ENCODE measurements at regions not wholly inside any gene's neighbourhood (a gene's known extent, or its start where the extent isn't known, plus 50 kb on each side); places are given as distances from the start of the nearest gene placed in this dataset.

DNA sequence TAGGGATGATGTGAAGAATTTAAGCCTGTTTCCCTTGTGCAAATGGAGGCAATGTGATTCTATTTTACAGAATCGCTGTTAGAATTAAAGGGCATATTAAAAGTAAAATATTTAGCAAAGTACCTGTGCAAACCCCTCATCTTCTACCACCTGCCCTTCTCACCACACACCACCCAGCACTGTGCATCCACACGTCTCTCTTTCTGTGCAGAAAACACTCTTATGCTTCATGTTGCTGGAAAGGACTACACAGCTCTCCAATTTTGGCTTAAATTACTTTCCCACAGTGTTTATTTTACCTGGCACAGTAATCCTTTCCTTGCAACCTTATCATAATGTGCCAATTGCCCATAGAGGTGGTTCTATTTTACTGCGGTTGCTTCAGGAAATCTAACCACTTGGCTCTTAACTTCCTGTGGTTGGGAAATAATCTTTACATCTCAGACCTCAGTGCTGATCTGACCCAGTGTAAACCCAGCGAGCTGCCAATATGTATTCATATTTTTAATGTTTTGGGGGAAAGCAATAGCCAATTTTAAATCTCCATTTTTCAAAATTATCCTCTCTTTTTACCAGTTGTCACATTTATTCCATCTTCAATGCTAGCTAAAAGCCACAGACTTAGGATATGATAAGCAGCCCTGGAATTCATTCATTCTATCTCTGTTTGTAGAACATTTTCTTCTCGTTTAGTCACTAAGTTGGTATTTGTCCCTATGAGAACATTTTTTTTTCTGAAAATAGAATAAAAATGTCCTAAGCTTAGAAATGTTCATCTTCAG is 250.9 kb downstream of the DSEL start (continued):
- no peak for TF ChIP-seq ZNF317 (CRISPR knock-in tag; IDR thresholded peaks at IDR 0.05; ENCODE audit: borderline replicate concordance, low read depth)
- TF ChIP-seq NFE2L1 (CRISPR knock-in tag; IDR thresholded peaks at IDR 0.05): no peak
- TF ChIP-seq RORB (CRISPR knock-in tag; IDR thresholded peaks at IDR 0.05): no peak
- TF ChIP-seq, protein P1, sequence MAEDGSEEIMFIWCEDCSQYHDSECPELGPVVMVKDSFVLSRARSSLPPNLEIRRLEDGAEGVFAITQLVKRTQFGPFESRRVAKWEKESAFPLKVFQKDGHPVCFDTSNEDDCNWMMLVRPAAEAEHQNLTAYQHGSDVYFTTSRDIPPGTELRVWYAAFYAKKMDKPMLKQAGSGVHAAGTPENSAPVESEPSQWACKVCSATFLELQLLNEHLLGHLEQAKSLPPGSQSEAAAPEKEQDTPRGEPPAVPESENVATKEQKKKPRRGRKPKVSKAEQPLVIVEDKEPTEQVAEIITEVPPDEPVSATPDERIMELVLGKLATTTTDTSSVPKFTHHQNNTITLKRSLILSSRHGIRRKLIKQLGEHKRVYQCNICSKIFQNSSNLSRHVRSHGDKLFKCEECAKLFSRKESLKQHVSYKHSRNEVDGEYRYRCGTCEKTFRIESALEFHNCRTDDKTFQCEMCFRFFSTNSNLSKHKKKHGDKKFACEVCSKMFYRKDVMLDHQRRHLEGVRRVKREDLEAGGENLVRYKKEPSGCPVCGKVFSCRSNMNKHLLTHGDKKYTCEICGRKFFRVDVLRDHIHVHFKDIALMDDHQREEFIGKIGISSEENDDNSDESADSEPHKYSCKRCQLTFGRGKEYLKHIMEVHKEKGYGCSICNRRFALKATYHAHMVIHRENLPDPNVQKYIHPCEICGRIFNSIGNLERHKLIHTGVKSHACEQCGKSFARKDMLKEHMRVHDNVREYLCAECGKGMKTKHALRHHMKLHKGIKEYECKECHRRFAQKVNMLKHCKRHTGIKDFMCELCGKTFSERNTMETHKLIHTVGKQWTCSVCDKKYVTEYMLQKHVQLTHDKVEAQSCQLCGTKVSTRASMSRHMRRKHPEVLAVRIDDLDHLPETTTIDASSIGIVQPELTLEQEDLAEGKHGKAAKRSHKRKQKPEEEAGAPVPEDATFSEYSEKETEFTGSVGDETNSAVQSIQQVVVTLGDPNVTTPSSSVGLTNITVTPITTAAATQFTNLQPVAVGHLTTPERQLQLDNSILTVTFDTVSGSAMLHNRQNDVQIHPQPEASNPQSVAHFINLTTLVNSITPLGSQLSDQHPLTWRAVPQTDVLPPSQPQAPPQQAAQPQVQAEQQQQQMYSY (CRISPR knock-in tag; IDR thresholded peaks at IDR 0.05): no peak
- TF ChIP-seq, protein P2, sequence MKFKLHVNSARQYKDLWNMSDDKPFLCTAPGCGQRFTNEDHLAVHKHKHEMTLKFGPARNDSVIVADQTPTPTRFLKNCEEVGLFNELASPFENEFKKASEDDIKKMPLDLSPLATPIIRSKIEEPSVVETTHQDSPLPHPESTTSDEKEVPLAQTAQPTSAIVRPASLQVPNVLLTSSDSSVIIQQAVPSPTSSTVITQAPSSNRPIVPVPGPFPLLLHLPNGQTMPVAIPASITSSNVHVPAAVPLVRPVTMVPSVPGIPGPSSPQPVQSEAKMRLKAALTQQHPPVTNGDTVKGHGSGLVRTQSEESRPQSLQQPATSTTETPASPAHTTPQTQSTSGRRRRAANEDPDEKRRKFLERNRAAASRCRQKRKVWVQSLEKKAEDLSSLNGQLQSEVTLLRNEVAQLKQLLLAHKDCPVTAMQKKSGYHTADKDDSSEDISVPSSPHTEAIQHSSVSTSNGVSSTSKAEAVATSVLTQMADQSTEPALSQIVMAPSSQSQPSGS (CRISPR knock-in tag; IDR thresholded peaks at IDR 0.05; ENCODE audit: borderline replicate concordance, low read depth): no peak

DNA sequence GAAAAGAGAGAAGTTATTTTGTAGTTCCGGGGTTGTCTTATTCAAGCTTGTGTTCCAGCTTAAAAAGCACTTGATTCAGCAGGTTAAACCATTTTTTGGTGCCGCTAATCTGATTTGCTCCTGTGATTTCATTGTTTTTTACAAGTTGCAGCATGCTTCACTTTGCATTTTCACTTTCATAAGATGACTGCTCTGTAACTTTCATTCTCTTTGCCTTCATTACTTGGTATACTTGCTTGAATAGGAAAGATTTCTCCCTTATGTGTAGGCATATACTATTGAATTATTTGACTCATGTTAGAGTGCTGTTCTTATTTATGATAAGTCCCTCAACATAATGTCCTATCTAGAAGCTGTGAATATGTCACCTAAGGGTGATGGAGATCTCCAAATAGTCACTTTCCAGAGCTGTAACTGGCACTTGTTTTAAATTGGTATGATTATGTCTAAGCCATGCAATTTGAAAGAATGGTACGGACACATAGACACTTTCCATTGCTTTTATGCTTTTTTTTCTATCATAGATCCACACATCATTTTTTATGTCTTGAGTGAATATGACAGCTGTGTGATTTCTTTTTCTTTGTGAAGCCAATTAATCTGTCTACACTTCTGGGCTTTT is 254.5 kb downstream of the DSEL start:
- no peaks in the 10 kb centered on the region for H3K9me3 Mint-ChIP-seq
- TF ChIP-seq, protein P3, sequence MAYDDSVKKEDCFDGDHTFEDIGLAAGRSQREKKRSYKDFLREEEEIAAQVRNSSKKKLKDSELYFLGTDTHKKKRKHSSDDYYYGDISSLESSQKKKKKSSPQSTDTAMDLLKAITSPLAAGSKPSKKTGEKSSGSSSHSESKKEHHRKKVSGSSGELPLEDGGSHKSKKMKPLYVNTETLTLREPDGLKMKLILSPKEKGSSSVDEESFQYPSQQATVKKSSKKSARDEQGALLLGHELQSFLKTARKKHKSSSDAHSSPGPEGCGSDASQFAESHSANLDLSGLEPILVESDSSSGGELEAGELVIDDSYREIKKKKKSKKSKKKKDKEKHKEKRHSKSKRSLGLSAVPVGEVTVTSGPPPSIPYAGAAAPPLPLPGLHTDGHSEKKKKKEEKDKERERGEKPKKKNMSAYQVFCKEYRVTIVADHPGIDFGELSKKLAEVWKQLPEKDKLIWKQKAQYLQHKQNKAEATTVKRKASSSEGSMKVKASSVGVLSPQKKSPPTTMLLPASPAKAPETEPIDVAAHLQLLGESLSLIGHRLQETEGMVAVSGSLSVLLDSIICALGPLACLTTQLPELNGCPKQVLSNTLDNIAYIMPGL (CRISPR knock-in tag; IDR thresholded peaks at IDR 0.05): no peak
- TF ChIP-seq ZNF317 (CRISPR knock-in tag; IDR thresholded peaks at IDR 0.05; ENCODE audit: borderline replicate concordance, low read depth): no peak
- TF ChIP-seq CBFB (CRISPR knock-in tag; IDR thresholded peaks at IDR 0.05; ENCODE audit: low read depth): no peak
- no peak for TF ChIP-seq RELA (CRISPR knock-in tag; IDR thresholded peaks at IDR 0.05; ENCODE audit: borderline replicate concordance)
- TF ChIP-seq ZNF121 (CRISPR knock-in tag; IDR thresholded peaks at IDR 0.05): no peak
- TF ChIP-seq, protein P4, sequence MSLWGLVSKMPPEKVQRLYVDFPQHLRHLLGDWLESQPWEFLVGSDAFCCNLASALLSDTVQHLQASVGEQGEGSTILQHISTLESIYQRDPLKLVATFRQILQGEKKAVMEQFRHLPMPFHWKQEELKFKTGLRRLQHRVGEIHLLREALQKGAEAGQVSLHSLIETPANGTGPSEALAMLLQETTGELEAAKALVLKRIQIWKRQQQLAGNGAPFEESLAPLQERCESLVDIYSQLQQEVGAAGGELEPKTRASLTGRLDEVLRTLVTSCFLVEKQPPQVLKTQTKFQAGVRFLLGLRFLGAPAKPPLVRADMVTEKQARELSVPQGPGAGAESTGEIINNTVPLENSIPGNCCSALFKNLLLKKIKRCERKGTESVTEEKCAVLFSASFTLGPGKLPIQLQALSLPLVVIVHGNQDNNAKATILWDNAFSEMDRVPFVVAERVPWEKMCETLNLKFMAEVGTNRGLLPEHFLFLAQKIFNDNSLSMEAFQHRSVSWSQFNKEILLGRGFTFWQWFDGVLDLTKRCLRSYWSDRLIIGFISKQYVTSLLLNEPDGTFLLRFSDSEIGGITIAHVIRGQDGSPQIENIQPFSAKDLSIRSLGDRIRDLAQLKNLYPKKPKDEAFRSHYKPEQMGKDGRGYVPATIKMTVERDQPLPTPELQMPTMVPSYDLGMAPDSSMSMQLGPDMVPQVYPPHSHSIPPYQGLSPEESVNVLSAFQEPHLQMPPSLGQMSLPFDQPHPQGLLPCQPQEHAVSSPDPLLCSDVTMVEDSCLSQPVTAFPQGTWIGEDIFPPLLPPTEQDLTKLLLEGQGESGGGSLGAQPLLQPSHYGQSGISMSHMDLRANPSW (CRISPR knock-in tag; conservative IDR thresholded peaks at IDR 0.05; ENCODE audit: low read depth): no peak
- no peak overlapping the region for H3K4me3 Mint-ChIP-seq
- H3K4me1 Mint-ChIP-seq: peaks cover 21% of the 10 kb centered on the region
- ChIA-PET POLR2A (no interaction called here), CTCF (interaction anchor here (0.6 kb wide), 1 partner anchor 48 kb away, joined by 5 read pairs; no protein-coding TSS in a partner anchor)
- no peak for DNase-seq (ENCODE audit: low spot score)
- H3K36me3 Mint-ChIP-seq: no peaks in the 10 kb centered on the region
- no peak for ATAC-seq
- no peak overlapping the region for H3K27ac Mint-ChIP-seq
- H3K27me3 Mint-ChIP-seq (ENCODE audit: low read depth): no peaks in the 10 kb centered on the region

DNA sequence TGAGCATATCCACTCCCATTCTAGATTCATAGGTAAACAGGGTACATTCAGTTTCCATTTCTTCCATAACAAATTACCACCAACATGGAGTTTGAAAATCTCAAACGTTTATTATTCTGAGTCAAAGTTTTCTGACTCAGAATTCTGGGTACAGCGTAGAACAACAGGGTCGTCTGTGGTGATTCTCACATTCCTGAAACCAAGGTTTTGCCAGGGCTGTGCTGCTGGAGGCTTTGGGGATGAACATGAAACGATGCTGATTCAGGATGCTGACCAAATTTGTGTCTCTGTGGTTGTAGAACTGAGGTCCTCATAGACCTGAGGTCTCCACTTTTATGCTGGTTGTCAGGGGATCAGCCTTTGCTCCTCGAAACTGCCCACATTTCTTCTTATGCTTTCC is 255.7 kb downstream of the DSEL start:
- DNase-seq (ENCODE audit: low spot score) (no peak), ATAC-seq (no peak)
- no peaks in the 10 kb centered on the region for H3K9me3 Mint-ChIP-seq
- ChIA-PET POLR2A (no interaction called here), CTCF (no interaction called here)
- no peak for TF ChIP-seq NFYB (CRISPR knock-in tag; conservative IDR thresholded peaks at IDR 0.05; ENCODE audit: low read depth)
- H3K4me3 Mint-ChIP-seq: no peak overlapping the region
- H3K27me3 Mint-ChIP-seq (ENCODE audit: low read depth): no peaks in the 10 kb centered on the region
- peaks cover 11% of the 10 kb centered on the region for H3K4me1 Mint-ChIP-seq
- H3K27ac Mint-ChIP-seq: no peak overlapping the region
- H3K36me3 Mint-ChIP-seq: no peaks in the 10 kb centered on the region
